GM18870 (cell line): ENCODE measurements at regions not wholly inside any gene's neighbourhood (a gene's known extent, or its start where the extent isn't known, plus 50 kb on each side); places are given as distances from the start of the nearest gene placed in this dataset.
"Not testable (repeated sequence)": the region's sequence is repeated elsewhere in the genome, so short reads cannot be mapped to it uniquely, and the experiment has no call there.

Experiments
- ATAC-seq: cut with Tn5 transposase; IDR thresholded peaks from one replicate; pipeline ENCODE4 v1.9.1; 2021; ENCODE audit warnings: moderate library complexity; ENCODE audit not compliant: unreplicated experiment

DNA sequence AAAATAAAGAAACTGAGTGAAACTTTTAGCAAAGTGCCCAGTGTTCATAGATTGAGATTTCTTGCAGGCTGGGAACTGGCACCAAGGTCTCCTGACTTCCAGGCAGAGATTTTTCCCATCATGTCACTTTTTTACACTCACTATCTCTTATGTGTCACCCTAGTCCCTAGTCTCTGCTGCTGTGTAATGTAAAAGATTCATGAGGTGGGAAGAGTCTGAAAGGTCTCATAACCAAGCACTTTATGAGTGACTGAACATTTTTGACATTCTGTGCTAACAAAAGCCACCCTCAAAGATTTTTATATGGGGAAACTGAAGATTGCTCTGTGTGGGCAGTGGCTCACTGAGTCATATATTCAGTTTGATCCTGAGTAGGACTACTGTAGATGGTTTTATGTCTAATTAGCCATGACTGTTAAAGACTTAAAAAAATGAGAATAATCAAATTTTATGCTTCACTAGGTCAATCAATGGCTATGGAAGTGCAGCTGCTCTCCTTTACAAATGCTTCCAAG lies 900.3 kb upstream of the SORCS1 start:
- ATAC-seq = no peak

DNA sequence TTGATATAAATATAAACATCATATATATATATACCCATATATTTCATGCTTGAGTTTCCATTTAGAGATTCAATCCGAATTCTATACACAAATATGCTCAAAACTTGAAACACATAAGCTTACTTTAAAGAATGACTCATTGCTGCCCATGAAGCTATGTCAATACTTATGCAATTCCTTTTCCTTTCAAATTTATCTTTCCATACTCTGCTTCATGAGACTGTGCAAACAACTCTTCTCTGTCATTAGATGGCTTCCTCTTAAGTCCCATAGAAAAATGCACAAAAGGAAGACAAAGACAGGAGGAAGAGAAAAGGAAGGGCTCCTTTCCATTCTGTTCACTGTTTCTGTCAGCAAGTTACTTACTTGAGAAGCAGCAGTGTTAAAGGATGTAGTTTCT lies 895.7 kb upstream of the SORCS1 start:
- no peak for ATAC-seq

DNA sequence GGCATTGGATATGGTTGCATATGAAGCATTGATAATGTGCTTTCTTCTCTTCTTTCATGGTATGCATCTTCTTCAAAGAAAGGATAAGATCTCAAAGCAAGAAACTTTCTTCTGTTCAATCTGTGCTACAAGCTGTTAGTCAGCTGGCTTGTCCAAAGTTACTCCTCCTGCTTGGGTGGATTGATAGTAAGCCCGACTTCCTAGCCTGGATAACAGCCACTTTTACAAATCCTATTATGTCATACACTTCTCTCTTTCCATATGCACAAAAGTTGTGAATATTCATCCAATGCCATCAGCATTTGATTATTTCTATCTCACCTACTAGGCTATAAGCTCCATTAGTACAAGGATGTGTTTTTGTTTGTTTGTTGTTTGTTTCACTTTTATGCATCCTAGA lies 891.0 kb upstream of the SORCS1 start:
- ATAC-seq = no peak

DNA sequence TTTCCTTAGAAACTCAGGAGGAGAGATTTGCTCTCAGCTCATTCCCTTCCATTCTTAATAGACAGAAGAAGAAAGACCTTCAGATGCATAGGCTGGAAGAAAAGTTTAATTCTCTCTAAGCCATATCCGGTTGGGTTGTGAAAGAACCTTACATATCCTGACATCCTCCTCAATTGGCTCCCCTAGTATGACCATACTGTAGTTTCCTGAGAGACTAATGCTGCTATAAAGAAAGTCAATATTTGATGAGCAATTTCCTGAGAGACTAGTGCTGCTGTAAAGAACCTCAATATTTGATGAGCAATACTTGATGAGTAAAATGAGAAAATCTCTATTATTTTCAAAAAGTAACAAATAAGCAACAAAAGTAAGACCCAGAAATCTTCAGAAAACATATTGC lies 888.5 kb upstream of the SORCS1 start:
- ATAC-seq = no peak

DNA sequence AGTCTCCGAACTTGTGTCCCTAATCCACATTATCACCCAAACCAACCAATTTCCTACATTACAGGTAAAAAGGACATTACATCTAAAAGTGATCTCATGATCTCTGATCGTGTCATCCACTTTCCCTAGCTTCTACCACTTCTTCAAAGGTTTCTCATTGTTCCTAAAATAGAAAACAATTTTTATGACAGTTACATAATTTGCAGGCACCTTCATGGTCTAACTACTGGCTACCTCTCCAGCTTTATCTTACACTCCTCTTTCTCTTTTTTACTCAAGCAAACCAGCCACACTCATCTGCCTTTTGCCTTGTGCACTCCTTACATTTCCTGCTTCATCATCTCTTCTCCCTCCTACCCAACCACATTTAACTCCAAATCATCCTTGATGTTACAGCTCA lies 886.7 kb upstream of the SORCS1 start:
- no peak for ATAC-seq

DNA sequence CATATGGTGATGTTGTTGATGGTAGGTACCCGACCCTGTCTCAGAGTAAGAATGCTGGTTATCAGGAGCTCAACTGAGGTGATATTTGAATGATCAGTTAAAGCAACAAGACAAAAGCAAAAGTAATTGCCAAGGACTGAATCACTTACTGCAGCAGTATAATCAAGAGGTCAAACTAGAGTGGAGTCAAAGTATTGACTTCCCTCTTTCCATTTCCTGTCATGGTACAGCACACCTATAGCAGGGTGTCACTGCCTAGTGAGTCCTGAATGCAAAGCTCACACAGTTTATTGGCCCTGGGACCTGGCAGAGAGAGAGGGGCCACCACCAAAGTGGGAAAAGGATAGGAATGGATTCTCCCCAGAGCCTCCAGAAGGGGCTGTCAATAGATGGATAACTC lies 886.1 kb upstream of the SORCS1 start:
- no peak for ATAC-seq

DNA sequence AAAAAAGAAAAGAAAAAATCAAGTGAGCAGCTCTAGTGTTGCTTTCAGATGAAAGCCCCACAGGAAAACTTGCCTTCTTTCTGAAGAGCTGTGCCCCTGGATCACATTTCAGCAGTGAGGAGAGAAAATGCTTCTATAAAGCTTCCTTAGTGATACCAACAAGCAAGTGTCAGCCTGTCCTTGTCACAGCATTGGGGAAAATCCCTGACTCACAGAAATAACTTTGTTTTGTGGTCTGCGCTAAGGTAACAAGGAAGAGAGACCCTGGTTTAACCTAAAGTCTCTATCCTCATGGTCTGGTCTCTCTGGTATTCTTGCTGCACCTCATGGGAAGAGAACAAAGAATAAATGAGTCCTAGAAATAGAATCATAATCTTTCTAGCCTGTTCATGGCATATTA lies 885.2 kb upstream of the SORCS1 start:
- no peak for ATAC-seq

DNA sequence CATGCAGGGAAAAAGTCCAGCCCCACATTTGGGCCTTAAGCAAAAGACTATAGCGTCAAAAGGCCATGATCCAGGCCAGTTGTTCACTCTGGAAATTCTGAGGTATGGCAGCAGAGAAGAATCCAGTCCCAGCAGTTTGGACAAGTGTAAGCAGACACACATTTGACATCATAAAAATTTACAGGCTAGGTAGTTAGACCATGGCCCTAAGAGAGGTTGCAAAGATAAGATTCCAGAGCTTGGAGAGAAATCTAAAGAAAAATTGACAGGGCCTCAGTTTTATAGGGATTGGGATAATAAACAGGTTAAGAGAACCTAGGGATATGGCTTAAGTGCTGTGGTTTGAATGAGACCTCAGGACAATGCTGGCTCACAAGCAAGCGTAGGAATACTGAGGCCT lies 884.4 kb upstream of the SORCS1 start:
- ATAC-seq = no peak

DNA sequence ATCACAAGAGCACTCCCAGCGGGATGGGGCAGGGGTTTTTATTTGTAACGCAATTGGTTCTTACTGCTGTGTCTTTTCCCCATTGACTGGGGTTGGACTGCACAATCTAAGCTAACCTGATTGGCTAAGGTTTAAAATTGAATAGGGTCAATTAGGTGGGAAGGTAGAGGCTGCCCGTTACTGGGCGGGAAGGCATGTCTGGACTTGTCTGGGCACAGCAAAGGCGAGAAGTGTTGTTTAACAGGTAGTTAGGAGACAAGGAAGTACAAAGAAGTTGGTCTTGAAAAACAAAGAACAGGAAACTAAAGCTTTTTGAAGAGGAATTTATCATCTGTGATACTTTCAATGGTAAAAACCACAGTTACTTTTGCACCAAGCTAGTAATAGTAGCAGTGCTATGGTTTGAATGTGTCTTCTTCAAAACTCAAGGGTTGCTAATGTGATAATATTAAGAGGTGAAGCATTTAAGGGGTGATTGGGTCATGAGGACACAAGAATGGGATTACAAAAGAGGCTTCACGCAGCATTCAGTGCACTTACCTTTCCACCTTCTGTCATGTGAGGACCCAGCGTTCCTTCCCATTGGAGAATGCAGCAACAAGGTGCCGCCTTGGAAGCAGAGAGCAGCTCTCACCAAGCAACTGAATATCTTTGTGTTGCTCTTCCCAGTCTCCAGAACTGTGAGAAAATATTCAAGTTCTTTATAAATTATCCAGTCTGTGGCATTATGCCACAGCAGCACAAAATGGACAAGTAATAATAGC lies 875.5 kb upstream of the SORCS1 start:
- no peak for ATAC-seq

DNA sequence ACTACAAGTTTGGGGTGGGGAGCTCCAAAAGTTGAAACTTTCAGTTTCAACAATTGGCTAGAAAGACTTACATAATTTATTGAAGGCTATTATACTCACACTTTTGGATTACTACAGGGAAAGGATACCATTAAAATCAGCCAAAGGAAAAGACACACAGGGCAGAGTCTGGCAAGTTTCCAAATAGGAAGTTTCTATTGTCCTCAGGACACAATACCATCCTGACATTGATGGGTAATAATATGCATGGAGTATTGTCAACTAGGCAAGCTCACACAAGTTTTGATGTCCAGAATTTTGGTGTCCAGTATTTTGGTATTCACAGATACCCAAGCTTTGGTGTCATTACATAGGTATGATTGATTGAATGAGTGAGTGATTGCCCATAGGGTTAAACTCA lies 872.6 kb upstream of the SORCS1 start:
- no peak for ATAC-seq

DNA sequence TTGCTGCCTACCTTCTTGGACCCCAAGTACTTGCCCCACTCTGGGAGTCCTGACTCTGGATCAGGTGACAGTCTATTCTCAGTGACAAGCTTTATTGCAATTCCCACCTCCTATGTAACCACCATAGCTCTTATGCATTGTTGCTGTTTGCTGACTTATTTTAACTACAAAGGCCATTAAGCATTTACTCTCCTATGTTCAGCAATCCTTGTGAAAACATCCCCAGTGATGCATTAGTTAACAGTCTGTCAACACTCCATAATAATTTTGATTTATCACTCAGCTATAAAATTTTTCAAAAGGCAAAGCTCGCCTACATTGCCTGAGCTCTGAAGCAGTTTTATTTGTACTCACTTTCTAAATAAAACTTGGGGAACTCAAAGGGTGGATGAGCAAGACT lies 871.8 kb upstream of the SORCS1 start:
- ATAC-seq = no peak

DNA sequence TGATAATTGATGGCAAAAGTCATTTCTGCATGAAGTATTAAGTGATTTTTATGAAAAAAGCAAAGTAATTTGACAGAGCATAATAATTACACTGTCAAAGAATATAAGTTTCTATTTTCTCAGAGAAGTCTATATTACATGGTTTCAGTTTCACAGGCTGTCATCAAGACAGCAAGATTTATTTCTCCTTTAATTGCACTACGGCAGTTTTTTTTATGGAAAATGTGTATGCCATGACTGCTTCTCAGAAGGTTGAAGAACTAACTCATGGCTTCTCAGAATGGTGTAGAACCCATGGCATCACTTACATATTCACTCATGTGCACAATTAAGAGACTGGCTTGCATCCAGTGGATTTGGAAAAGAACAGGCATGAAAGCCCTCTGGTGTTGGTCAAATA lies 870.3 kb upstream of the SORCS1 start:
- no peak for ATAC-seq

DNA sequence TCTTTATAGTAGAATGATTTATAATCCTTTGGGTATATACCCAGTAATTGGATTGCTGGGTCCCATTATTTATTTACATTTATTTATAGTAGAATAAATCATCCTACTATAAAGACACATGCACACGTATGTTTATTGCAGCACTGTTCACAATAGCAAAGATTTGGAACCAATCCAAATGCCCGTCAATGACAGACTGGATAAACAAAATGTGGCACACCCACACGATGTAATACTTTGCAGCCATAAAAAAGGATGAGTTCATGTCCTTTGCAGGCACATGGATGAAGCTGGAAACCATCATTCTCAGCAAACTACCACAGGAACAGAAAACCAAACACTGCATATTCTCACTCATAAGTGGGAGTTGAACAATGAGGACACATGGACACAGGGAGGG lies 869.0 kb upstream of the SORCS1 start:
- not testable (repeated sequence) for ATAC-seq

DNA sequence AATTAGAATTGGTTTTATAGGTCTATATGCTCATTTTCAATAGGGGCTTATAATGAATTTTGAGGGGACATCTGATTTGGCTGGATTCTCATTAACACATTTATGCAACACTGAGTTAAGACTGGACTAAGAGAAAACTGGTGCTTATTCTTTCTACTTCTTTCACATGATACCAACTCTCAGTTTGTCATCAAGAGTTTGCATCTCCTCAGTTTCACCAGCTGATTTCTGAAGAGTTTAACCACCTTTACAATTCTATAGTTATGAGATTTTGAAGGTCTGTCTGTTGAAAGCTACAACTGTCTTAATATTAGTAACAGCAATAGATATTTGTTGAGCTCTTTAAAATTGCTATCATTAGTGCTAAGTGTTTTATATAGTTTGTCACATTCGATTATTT lies 867.0 kb upstream of the SORCS1 start:
- ATAC-seq = no peak

DNA sequence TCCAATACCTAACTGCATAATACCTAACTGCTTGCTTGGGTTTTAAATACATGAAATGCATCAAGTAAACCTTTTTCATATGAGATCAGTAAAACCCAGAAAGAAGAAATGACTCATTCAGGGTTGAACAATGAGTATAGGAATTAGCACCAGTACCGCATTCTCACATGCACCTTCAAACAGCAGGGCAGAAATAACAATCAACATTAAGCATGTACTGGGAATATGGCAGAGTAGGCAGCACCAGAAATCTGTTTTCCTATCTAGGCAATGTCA lies 850.3 kb upstream of the SORCS1 start:
- ATAC-seq = peak; percentile 90

DNA sequence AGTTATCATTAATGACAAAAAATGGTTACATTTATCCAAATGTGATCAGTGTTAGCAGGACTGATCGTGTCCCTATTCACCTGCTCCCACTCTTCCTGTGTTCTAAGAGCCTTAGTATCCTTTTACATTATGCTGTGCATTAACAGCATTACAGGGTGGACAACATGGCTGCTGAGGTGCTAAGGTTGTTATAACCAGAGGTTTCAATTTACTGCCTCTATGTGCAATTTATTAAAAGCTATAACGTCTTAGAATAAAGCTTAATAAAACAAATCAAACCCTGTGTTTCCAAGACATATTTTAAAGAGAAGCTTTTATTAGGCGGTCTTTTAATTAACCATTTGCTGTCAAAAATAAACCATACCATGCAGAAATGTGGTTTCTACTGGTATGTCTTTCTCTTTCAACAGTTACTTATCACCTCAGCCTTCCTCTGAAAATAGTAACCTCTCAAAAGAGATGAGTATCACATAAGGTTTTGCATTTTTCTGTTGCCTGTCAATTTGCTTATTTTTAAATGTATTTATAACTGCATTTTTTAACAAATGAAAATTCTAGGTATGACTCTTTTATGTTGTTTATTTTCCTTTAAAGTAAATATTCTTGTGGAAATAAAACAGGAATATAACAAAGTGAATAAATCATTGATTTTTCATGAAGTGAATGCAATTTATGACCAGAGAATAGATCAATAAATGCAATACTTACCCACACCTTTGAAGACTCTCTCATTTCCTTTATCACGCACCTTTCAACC lies 849.8 kb upstream of the SORCS1 start:
- peak; percentile 47 for ATAC-seq

DNA sequence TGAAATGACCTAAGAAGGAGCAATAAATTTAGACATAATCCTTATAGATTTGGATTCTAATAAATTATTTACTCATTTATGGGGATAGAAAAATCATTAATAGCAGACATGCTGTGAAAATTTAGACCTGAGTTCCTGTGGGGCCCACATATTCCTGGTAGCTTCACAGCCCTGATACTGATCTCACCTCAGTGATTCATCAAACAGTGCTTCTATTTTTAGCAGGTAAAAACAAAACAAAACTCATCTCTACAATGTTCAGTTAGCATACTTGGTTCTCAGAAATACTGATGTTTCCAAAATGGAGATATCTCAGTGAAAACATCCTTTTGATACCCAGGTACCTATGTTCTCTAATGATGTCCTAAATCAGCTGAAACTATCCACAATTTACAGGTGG lies 841.1 kb upstream of the SORCS1 start:
- no peak for ATAC-seq

DNA sequence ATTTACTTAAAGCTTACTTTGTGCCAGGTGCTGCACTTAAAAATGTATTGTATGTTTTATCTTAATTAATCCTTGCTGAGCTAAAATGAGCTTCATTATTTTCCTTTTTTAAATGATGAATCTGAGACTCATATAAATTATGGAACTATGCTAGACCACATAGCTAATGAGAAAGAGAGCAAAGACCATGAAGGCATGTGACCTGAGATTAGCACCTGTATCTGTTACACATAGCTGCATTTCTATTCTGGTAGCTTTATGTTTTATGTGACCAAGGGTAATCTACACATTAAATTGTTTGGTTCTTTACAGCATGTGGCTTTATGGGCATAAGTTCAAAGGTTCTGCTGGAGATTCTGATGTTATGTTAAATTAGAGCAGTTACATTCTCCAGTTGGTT lies 839.1 kb upstream of the SORCS1 start:
- ATAC-seq = no peak

DNA sequence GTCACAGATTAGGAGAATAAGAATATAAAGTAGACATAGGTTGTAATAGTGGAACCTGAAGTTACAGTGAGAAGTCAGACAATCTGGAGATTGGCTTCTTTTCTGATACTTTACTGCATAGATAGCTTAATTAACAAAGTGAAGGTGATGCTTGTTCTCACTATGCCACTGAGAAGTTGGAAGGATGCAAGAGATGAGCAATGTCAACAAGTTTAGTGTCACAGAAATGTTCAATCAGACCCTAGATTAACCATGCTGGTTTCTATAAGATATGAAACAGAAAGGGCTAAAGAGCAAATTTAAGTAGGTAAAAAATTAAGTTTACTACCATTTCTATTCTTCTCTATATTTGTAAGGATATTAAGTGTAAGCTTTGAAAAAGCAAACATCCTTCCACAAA lies 838.6 kb upstream of the SORCS1 start:
- no peak for ATAC-seq

DNA sequence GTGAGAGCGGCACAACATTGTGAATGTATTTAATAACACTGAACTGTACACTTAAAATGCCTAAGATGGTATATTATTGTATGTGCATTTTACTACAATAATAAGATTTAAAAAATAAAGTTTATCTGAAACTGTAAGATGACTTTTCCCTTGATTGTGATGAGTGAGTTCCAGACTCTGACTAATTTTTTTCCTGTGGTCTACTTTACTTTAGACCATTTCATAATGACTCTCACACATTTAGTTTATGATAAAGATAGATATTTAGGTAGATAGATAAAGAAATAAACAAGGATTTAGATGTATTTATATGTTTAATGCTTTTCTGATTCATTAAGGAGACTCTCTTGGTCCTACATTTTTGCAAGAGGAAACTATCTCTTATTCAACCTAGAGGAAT lies 835.9 kb upstream of the SORCS1 start:
- ATAC-seq = no peak

DNA sequence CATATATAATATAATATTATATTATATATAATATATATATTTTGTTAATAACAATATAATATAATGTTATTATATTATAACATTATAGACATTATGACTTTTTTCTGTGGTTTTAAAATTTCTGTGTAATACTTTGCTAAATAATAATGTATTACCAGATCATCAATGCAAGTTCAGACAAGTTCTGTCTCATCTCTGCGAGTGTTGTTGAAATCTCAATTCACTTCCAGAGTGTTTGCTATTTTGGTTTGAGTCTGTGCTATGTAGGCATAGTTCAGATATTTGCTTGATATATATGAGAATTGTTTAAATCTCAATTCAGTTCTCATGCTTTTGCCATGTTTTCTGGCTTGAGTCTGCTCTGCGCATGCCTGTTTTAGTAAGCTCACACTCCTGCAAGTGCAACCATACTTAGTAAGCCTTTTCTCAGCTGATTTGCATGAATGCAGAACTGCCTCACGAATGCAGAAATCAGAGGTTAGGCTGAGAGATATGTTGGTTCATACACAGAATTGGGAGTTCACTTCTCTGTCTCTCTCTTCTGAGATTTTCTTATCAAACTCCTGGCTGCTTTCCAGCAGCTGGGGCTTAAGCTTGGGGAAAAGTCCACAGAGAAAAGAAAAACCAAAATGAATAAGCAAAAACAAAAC lies 830.2 kb upstream of the SORCS1 start:
- ATAC-seq = peak; percentile 66

DNA sequence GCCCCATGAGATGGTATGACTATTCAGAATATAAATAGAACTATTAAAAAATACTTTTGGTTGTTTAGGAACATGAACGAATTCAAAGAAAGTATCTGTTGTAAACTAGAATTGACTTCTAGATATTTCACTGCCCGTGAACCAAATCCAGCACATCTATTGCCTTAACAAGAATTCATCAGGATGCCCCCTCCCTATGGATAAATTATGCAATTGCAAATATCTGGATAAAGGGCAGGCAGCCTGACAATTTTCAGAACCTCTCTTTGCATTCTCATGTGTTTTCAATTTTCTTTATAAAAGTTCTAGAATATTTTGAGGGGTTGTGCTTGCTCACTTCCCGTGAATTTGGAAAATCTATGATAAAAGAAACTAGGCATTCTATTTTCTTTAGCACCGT lies 822.1 kb upstream of the SORCS1 start:
- no peak for ATAC-seq
